ENCODE measurements at regions not wholly inside any gene's neighbourhood (a gene's known extent, or its start where the extent isn't known, plus 50 kb on each side); places are given as distances from the start of the nearest gene placed in this dataset.

GRCh38 chrX:123075947-123076561 is 108.0 kb upstream of the GRIA3 start:
- no peaks in the 10 kb centered on the region for H3K27me3 Mint-ChIP-seq (ENCODE audit: insufficient read depth, unreplicated experiment)
- no peak overlapping the region for H3K27ac Mint-ChIP-seq (ENCODE audit: low read depth, unreplicated experiment)
- ChIA-PET POLR2A (no interaction called here), CTCF (interaction anchor here (0.6 to 0.9 kb wide), 2 partner anchors 16 to 105 kb away, joined by 3 to 9 read pairs; no protein-coding TSS in a partner anchor)
- TF ChIP-seq CTCF (IDR thresholded peaks at IDR 0.05; ENCODE audit: unreplicated experiment), result no peak
- H3K36me3 Mint-ChIP-seq (ENCODE audit: insufficient read depth, unreplicated experiment), result no peaks in the 10 kb centered on the region
- BruUV-seq (replicated peaks), result no TSS peak
- H3K9me3 Mint-ChIP-seq (ENCODE audit: unreplicated experiment), result no peaks in the 10 kb centered on the region
- intact Hi-C loops (cut with micrococcal nuclease), result no loop called here
- peaks cover 7% of the 10 kb centered on the region for H3K4me1 Mint-ChIP-seq (ENCODE audit: insufficient read depth, unreplicated experiment)
- DNase-seq (ENCODE audit: unreplicated experiment), result no peak
- H3K4me3 Mint-ChIP-seq (ENCODE audit: unreplicated experiment), result no peak overlapping the region

- TF ChIP-seq CTCF (IDR thresholded peaks at IDR 0.05; ENCODE audit: unreplicated experiment), result no peak
- BruUV-seq (replicated peaks), result no TSS peak
Measured at GRCh38 chrX:123077631-123078030, 106.4 kb upstream of the GRIA3 start.

GRCh38 chrX:123080065-123080464 is 104.0 kb upstream of the GRIA3 start:
- no peak for DNase-seq (ENCODE audit: unreplicated experiment)

More at GRCh38 chrX:123077631-123078030, 106.4 kb upstream of the GRIA3 start:
- H3K27me3 Mint-ChIP-seq (ENCODE audit: insufficient read depth, unreplicated experiment), result no peaks in the 10 kb centered on the region
- no peaks in the 10 kb centered on the region for H3K9me3 Mint-ChIP-seq (ENCODE audit: unreplicated experiment)
- H3K27ac Mint-ChIP-seq (ENCODE audit: low read depth, unreplicated experiment), result no peak overlapping the region
- peak; percentile 49 for DNase-seq (ENCODE audit: unreplicated experiment)
- intact Hi-C loops (cut with micrococcal nuclease), result no loop called here
- no peak overlapping the region for H3K4me3 Mint-ChIP-seq (ENCODE audit: unreplicated experiment)
- ChIA-PET POLR2A (interaction anchor here (1.0 kb wide), 1 partner anchor 10 kb away, joined by 3 read pairs; no protein-coding TSS in a partner anchor), CTCF (no interaction called here)
- H3K4me1 Mint-ChIP-seq (ENCODE audit: insufficient read depth, unreplicated experiment), result peaks cover 14% of the 10 kb centered on the region
- H3K36me3 Mint-ChIP-seq (ENCODE audit: insufficient read depth, unreplicated experiment), result no peaks in the 10 kb centered on the region

GRCh38 chrX:123081776-123082175 is 102.3 kb upstream of the GRIA3 start:
- H3K27ac Mint-ChIP-seq (ENCODE audit: low read depth, unreplicated experiment), result peak overlapping the region; percentile 3
- no peak for TF ChIP-seq CTCF (IDR thresholded peaks at IDR 0.05; ENCODE audit: unreplicated experiment)
- H3K27me3 Mint-ChIP-seq (ENCODE audit: insufficient read depth, unreplicated experiment), result no peaks in the 10 kb centered on the region
- BruUV-seq (replicated peaks), result no TSS peak
- POLR2A ChIA-PET, result no interaction called here
- DNase-seq (ENCODE audit: unreplicated experiment), result peak; percentile 47
- H3K4me1 Mint-ChIP-seq (ENCODE audit: insufficient read depth, unreplicated experiment), result peaks cover 46% of the 10 kb centered on the region
- H3K4me3 Mint-ChIP-seq (ENCODE audit: unreplicated experiment), result no peak overlapping the region
- H3K9me3 Mint-ChIP-seq (ENCODE audit: unreplicated experiment), result peaks cover 12% of the 10 kb centered on the region
- H3K36me3 Mint-ChIP-seq (ENCODE audit: insufficient read depth, unreplicated experiment), result peaks cover 6% of the 10 kb centered on the region
- CTCF ChIA-PET, result no interaction called here
- intact Hi-C loops (cut with micrococcal nuclease), result loop anchor here (10.0 kb wide), 1 partner anchor 343 kb away; no protein-coding TSS in a partner anchor

More at GRCh38 chrX:123080065-123080464, 104.0 kb upstream of the GRIA3 start:
- intact Hi-C loops (cut with micrococcal nuclease), result loop anchor here (10.0 kb wide), 1 partner anchor 345 kb away; no protein-coding TSS in a partner anchor
- CTCF ChIA-PET, result interaction anchor here (0.7 kb wide), 2 partner anchors 96 to 867 kb away, joined by 3 to 4 read pairs; no protein-coding TSS in a partner anchor
- H3K27me3 Mint-ChIP-seq (ENCODE audit: insufficient read depth, unreplicated experiment), result no peaks in the 10 kb centered on the region
- peaks cover 3% of the 10 kb centered on the region for H3K9me3 Mint-ChIP-seq (ENCODE audit: unreplicated experiment)
- H3K27ac Mint-ChIP-seq (ENCODE audit: low read depth, unreplicated experiment), result no peak overlapping the region
- H3K4me1 Mint-ChIP-seq (ENCODE audit: insufficient read depth, unreplicated experiment), result peaks cover 34% of the 10 kb centered on the region
- H3K36me3 Mint-ChIP-seq (ENCODE audit: insufficient read depth, unreplicated experiment), result peaks cover 5% of the 10 kb centered on the region
- TF ChIP-seq CTCF (IDR thresholded peaks at IDR 0.05; ENCODE audit: unreplicated experiment), result no peak
- H3K4me3 Mint-ChIP-seq (ENCODE audit: unreplicated experiment), result no peak overlapping the region
- POLR2A ChIA-PET, result interaction anchor here (0.7 to 0.8 kb wide), 2 partner anchors 258 to 1222 kb away, joined by 3 to 6 read pairs; no protein-coding TSS in a partner anchor
- BruUV-seq (replicated peaks), result no TSS peak
